CD14-positive monocyte (primary cell): ENCODE measurements at regions not wholly inside any gene's neighbourhood (a gene's known extent, or its start where the extent isn't known, plus 50 kb on each side); places are given as distances from the start of the nearest gene placed in this dataset.

Experiments used
- DNase-seq, 3 donors: peaks; one replicate each; pipeline ENCODE4 v3.0.0-alpha.2; 2011 to 2022
- H2AFZ ChIP-seq: 2 replicates; pipeline ENCODE4 v1.6.0; 2012; ENCODE audit warnings: mild to moderate bottlenecking, low read depth, low read length, inconsistent platforms; ENCODE audit not compliant: insufficient read depth, poor library complexity, severe bottlenecking
- H3K27ac ChIP-seq, 2 donors: 1 replicate in 1 of 2; 2 replicates in 1 of 2; pipeline ENCODE4 v1.5.1; 2012 to 2013; ENCODE audit warnings: low read length in 2 of 2, control low read depth in 1 of 2, inconsistent platforms in 1 of 2, low read depth in 1 of 2, mild to moderate bottlenecking in 1 of 2
- H3K27me3 ChIP-seq, 2 donors: one replicate each; pipeline versions ENCODE4 v1.6.0 to v1.6.1; 2011 to 2013; ENCODE audit warnings: low read length in 2 of 2; ENCODE audit not compliant: control insufficient read depth in 2 of 2, insufficient read depth in 2 of 2
- H3K36me3 ChIP-seq, 2 donors: replicated peaks in 1 of 2; 1 replicate in 1 of 2; 2 replicates in 1 of 2; pipeline versions ENCODE4 v1.5.1 to v1.6.1; 2012 to 2013; ENCODE audit warnings: low read length in 2 of 2, control low read depth in 1 of 2, inconsistent platforms in 1 of 2, mild to moderate bottlenecking in 1 of 2; ENCODE audit not compliant: insufficient read depth in 2 of 2, control insufficient read depth in 1 of 2
- H3K4me1 ChIP-seq, 2 donors: 1 replicate in 1 of 2; 2 replicates in 1 of 2; pipeline versions ENCODE4 v1.5.1 to v1.6.1; 2012 to 2013; ENCODE audit warnings: low read length in 2 of 2, control low read depth in 1 of 2, inconsistent platforms in 1 of 2, mild to moderate bottlenecking in 1 of 2, moderate library complexity in 1 of 2; ENCODE audit not compliant: insufficient read depth in 2 of 2, control insufficient read depth in 1 of 2
- H3K4me2 ChIP-seq: replicated peaks from 2 replicates; pipeline ENCODE3; 2012; ENCODE audit warnings: low read length, moderate library complexity, mild to moderate bottlenecking; ENCODE audit not compliant: poor library complexity, severe bottlenecking; ENCODE audit errors: extremely low read depth
- H3K4me3 ChIP-seq, 3 experiments: fragments of 200-600 bp in 1 of 3; sonication (generic) in 1 of 3; replicated peaks in 1 of 3; 1 replicate in 2 of 3; 2 replicates in 1 of 3; pipeline ENCODE4 v1.5.1; 2011 to 2013; ENCODE audit warnings: low read length in 3 of 3, mild to moderate bottlenecking in 3 of 3, control low read depth in 2 of 3, low read depth in 2 of 3, inconsistent platforms in 1 of 3, moderate library complexity in 1 of 3
- H3K79me2 ChIP-seq: 2 replicates; pipeline ENCODE4 v1.6.0; 2012; ENCODE audit warnings: mild to moderate bottlenecking, control low read depth, inconsistent platforms, low read length, moderate library complexity; ENCODE audit not compliant: insufficient read depth
- H3K9ac ChIP-seq: 2 replicates; pipeline ENCODE4 v1.6.0; 2017; ENCODE audit warnings: low read length, mild to moderate bottlenecking; ENCODE audit not compliant: insufficient read depth, poor library complexity, severe bottlenecking
- H3K9me3 ChIP-seq, 2 donors: replicated peaks in 1 of 2; 1 replicate in 1 of 2; 2 replicates in 1 of 2; pipeline versions ENCODE4 v1.5.1 to v1.6.1; 2012 to 2013; ENCODE audit warnings: low read length in 2 of 2, control low read depth in 1 of 2; ENCODE audit not compliant: control insufficient read depth in 1 of 2, insufficient read depth in 1 of 2
- H4K20me1 ChIP-seq: 2 replicates; pipeline ENCODE4 v1.6.0; 2012; ENCODE audit warnings: mild to moderate bottlenecking, low read length, control low read depth, moderate library complexity; ENCODE audit not compliant: insufficient read depth
- H3K27ac Mint-ChIP-seq, 7 donors: one replicate each; pipeline ENCODE4 v1.8.0; 2020; ENCODE audit warnings: mild to moderate bottlenecking in 7 of 7, mixed read lengths in 7 of 7, moderate library complexity in 6 of 7, inconsistent platforms in 2 of 7
- H3K27me3 Mint-ChIP-seq, 3 donors: one replicate each; pipeline ENCODE4 v1.8.0; 2021 to 2022; ENCODE audit warnings: low read depth in 3 of 3, mild to moderate bottlenecking in 3 of 3, mixed read lengths in 3 of 3, moderate library complexity in 3 of 3, inconsistent platforms in 1 of 3
- H3K36me3 Mint-ChIP-seq, 2 donors: one replicate each; pipeline ENCODE4 v1.8.0; 2020; ENCODE audit warnings: mixed read lengths in 2 of 2, inconsistent platforms in 1 of 2, mild to moderate bottlenecking in 1 of 2
- H3K4me1 Mint-ChIP-seq: one replicate; pipeline ENCODE4 v1.8.0; 2020; ENCODE audit warnings: mild to moderate bottlenecking, mixed read lengths
- H3K4me3 Mint-ChIP-seq, 2 donors: one replicate each; pipeline ENCODE4 v1.8.0; 2020; ENCODE audit warnings: mild to moderate bottlenecking in 2 of 2, mixed read lengths in 2 of 2, moderate library complexity in 1 of 2
- H3K9me3 Mint-ChIP-seq, 7 donors: one replicate each; pipeline ENCODE4 v1.8.0; 2020 to 2022; ENCODE audit warnings: mixed read lengths in 7 of 7, mild to moderate bottlenecking in 6 of 7, moderate library complexity in 6 of 7, inconsistent platforms in 2 of 7
- CTCF ChIP-seq: fragments of 200-600 bp; IDR thresholded peaks from one replicate; pipeline ENCODE4 v1.8.0; 2022; ENCODE audit warnings: antibody characterized with exemption, mild to moderate bottlenecking
- WGBS: methylation state at CpG from one replicate; pipeline ENCODE4 v1.1.5; 2013; ENCODE audit warnings: missing lambda C conversion rate; ENCODE audit not compliant: insufficient coverage; 5-methylcytosine and 5-hydroxymethylcytosine counted together
- intact Hi-C, 2 donors: fragments of 100-400 bp; cut with micrococcal nuclease; formaldehyde crosslinking; loops; one replicate each; pipeline versions ENCODE4 v1.15.0 to v1.15.1; 2023

- Histone ChIP-seq H4K20me1 (no peaks in the 10 kb centered on the region), H3K27me3 (no peaks in the 10 kb centered on the region), H3K4me1 (no peaks in the 10 kb centered on the region), H2AFZ (no peak overlapping the region), H3K4me2 (no peak overlapping the region), H3K36me3 (no peaks in the 10 kb centered on the region), H3K4me3 (no peak overlapping the region), H3K79me2 (no peaks in the 10 kb centered on the region), H3K9ac (no peak overlapping the region), H3K9me3 (no peaks in the 10 kb centered on the region), H3K27ac (no peak overlapping the region)
- Mint-ChIP-seq H3K4me3 (no peak overlapping the region), H3K36me3 (no peaks in the 10 kb centered on the region), H3K9me3 (peaks cover 0 to 4% (median 0%) of the 10 kb centered on the region in 7 donors), H3K27ac (no peak overlapping the region), H3K27me3 (peaks cover 0 to 5% (median 1%) of the 10 kb centered on the region in 3 donors), H3K4me1 (no peaks in the 10 kb centered on the region)
- no CpG with 5 or more reads among the region's 1 CpG for WGBS
- intact Hi-C loops: no loop called here
- no peak for TF ChIP-seq CTCF
- DNase-seq: no peak
Measured at GRCh38 chr18:42532119-42532518, 577.1 kb downstream of the PIK3C3 start.

GRCh38 chr18:42533009-42533575 is 578.1 kb downstream of the PIK3C3 start:
- H3K4me3 ChIP-seq: no peak overlapping the region
- no peaks in the 10 kb centered on the region for H3K4me1 ChIP-seq
- H4K20me1 ChIP-seq: no peaks in the 10 kb centered on the region
- H3K36me3 ChIP-seq: no peaks in the 10 kb centered on the region
- DNase-seq: no peak
- no peaks in the 10 kb centered on the region for H3K9me3 ChIP-seq
- WGBS: 60% methylated on average over 1 of the region's 4 CpGs
- H3K4me2 ChIP-seq: no peak overlapping the region
- intact Hi-C loops: no loop called here
- no peak overlapping the region for H3K27ac ChIP-seq
- Mint-ChIP-seq H3K36me3 (no peaks in the 10 kb centered on the region), H3K27ac (no peak overlapping the region), H3K4me1 (no peaks in the 10 kb centered on the region), H3K9me3 (peaks cover 0 to 4% (median 0%) of the 10 kb centered on the region in 7 donors), H3K27me3 (peaks cover 0 to 5% (median 1%) of the 10 kb centered on the region in 3 donors), H3K4me3 (no peak overlapping the region)
- H3K27me3 ChIP-seq: no peaks in the 10 kb centered on the region
- TF ChIP-seq CTCF: no peak
- H2AFZ ChIP-seq: no peak overlapping the region
- H3K9ac ChIP-seq: no peak overlapping the region
- H3K79me2 ChIP-seq: no peaks in the 10 kb centered on the region
